ENCODE measurements at regions not wholly inside any gene's neighbourhood (a gene's known extent, or its start where the extent isn't known, plus 50 kb on each side); places are given as distances from the start of the nearest gene placed in this dataset.

DNA sequence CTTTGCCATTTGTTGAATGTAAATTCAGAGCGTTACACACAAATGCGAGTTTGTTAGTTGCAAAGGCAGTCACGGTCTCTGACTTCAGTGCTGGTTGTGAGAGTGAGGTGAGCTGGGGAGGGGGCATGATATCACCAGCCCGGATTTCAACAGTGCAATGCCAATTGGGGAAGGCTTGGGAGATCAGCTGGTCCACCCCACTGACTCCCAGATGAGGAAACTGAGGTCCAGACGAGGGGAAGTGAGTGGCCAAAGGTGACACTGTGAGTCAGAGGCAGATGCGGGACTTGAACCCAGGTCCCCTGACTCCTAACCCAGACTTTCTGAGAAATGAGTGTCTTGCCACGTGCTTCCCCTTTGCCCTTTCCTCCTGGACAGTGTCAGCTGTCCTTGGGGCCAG is 62.1 kb downstream of the CEBPB start:
- no peak overlapping the region for H3K4me2 ChIP-seq (ENCODE audit: low read depth, low read length, poor library complexity, severe bottlenecking)
- H3K36me3 ChIP-seq (ENCODE audit: low read length): no peaks in the 10 kb centered on the region
- H3K9ac ChIP-seq (ENCODE audit: low read length): no peak overlapping the region
- H3K9me2 ChIP-seq (replicated peaks; ENCODE audit: insufficient read depth, low read length): no peaks in the 10 kb centered on the region
- no peak overlapping the region for H3K4me3 ChIP-seq (ENCODE audit: insufficient read depth, low read length, poor library complexity, severe bottlenecking)
- H3K79me2 ChIP-seq (ENCODE audit: insufficient read depth, low read length): no peaks in the 10 kb centered on the region
- H3K27ac ChIP-seq (ENCODE audit: low read depth, low read length): no peak overlapping the region
- H2AFZ ChIP-seq (ENCODE audit: low read depth, low read length, severe bottlenecking): no peak overlapping the region
- no peaks in the 10 kb centered on the region for H3K9me3 ChIP-seq (ENCODE audit: insufficient read depth, low read length)
- H4K20me1 ChIP-seq (ENCODE audit: low read depth, low read length): no peaks in the 10 kb centered on the region
- H3F3A ChIP-seq (ENCODE audit: insufficient read depth): no peaks in the 10 kb centered on the region
- H3K27me3 ChIP-seq (ENCODE audit: low read length): no peaks in the 10 kb centered on the region
- TF ChIP-seq, protein P1, sequence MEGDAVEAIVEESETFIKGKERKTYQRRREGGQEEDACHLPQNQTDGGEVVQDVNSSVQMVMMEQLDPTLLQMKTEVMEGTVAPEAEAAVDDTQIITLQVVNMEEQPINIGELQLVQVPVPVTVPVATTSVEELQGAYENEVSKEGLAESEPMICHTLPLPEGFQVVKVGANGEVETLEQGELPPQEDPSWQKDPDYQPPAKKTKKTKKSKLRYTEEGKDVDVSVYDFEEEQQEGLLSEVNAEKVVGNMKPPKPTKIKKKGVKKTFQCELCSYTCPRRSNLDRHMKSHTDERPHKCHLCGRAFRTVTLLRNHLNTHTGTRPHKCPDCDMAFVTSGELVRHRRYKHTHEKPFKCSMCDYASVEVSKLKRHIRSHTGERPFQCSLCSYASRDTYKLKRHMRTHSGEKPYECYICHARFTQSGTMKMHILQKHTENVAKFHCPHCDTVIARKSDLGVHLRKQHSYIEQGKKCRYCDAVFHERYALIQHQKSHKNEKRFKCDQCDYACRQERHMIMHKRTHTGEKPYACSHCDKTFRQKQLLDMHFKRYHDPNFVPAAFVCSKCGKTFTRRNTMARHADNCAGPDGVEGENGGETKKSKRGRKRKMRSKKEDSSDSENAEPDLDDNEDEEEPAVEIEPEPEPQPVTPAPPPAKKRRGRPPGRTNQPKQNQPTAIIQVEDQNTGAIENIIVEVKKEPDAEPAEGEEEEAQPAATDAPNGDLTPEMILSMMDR (IDR thresholded peaks at IDR 0.05; ENCODE audit: insufficient read depth, low read length, poor library complexity, severe bottlenecking): no peak
- TF ChIP-seq EZH2phosphoT487 (conservative IDR thresholded peaks at IDR 0.05; ENCODE audit: low read length): no peak

DNA sequence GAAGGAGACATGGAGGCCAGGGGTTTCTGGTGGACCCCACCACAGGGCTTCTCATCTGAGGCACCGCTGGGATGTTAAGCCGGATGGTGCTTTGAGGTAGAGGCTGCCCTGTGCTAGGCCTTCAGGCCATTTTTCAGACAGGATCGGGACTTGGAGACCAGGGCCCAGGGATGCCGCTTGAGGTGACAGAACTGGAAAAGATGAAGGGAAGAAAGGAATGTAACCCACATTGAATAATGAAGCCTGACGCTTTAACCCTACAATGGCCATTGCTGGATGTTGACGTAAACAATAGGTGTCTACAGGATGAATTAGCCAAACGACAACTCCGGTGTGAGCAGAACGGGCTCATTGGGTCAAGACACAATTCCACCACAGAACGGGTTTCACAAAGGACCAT is 62.5 kb downstream of the CEBPB start:
- Histone ChIP-seq H3K9ac (ENCODE audit: low read length) (no peak overlapping the region), H3K4me2 (ENCODE audit: low read depth, low read length, poor library complexity, severe bottlenecking) (no peak overlapping the region)

DNA sequence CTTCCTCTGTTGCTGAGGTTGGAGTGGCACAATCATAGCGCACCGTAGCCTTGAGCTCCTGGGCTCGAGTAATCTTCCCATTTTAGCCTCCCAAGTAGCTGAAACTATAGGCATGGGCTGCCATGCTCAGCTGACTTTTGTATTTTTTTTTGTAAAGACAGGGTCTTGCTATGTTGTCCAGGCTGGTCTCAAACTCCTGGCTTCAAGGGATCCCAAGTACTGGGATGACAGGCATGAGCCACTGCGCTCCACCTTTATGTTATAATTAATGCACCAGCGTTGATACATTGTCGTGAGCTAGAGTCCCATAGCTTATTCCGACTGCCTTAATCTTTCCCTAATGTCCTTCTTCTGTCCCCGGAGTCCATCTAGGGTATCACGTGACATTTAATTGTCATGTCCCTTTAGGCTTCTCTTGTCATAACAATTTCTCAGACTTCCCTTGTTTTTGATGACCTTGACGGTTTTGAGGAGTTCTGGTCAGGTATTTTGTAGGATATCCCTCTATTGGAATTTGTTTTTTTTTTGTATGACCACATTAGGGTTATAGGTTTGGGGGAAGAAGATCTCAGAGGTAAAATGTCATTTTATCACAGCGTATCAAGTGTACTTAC is 63.9 kb downstream of the CEBPB start:
- H3K79me2 ChIP-seq (ENCODE audit: insufficient read depth, low read length): no peaks in the 10 kb centered on the region
- no peak overlapping the region for H3K27ac ChIP-seq (ENCODE audit: low read depth, low read length)
- no peaks in the 10 kb centered on the region for H3K9me2 ChIP-seq (replicated peaks; ENCODE audit: insufficient read depth, low read length)
- H3K4me3 ChIP-seq (ENCODE audit: insufficient read depth, low read length, poor library complexity, severe bottlenecking): no peak overlapping the region
- H2AFZ ChIP-seq (ENCODE audit: low read depth, low read length, severe bottlenecking): no peak overlapping the region
- TF ChIP-seq, protein P1 (IDR thresholded peaks at IDR 0.05; ENCODE audit: insufficient read depth, low read length, poor library complexity, severe bottlenecking): no peak
- no peak for TF ChIP-seq EZH2phosphoT487 (conservative IDR thresholded peaks at IDR 0.05; ENCODE audit: low read length)
- no peak overlapping the region for H3K9ac ChIP-seq (ENCODE audit: low read length)
- no peaks in the 10 kb centered on the region for H3F3A ChIP-seq (ENCODE audit: insufficient read depth)
- H3K9me3 ChIP-seq (ENCODE audit: insufficient read depth, low read length): no peaks in the 10 kb centered on the region
- H4K20me1 ChIP-seq (ENCODE audit: low read depth, low read length): no peaks in the 10 kb centered on the region
- H3K4me2 ChIP-seq (ENCODE audit: low read depth, low read length, poor library complexity, severe bottlenecking): no peak overlapping the region
- no peaks in the 10 kb centered on the region for H3K36me3 ChIP-seq (ENCODE audit: low read length)
- H3K27me3 ChIP-seq (ENCODE audit: low read length): no peaks in the 10 kb centered on the region

More for the DNA sequence above, 62.5 kb downstream of the CEBPB start:
- no peak for TF ChIP-seq EZH2phosphoT487 (conservative IDR thresholded peaks at IDR 0.05; ENCODE audit: low read length)
- TF ChIP-seq, protein P1 (IDR thresholded peaks at IDR 0.05; ENCODE audit: insufficient read depth, low read length, poor library complexity, severe bottlenecking): no peak
- Histone ChIP-seq H3K9me2 (replicated peaks; ENCODE audit: insufficient read depth, low read length) (no peaks in the 10 kb centered on the region), H3K9me3 (ENCODE audit: insufficient read depth, low read length) (no peaks in the 10 kb centered on the region), H3K27me3 (ENCODE audit: low read length) (no peaks in the 10 kb centered on the region), H3K4me3 (ENCODE audit: insufficient read depth, low read length, poor library complexity, severe bottlenecking) (no peak overlapping the region), H2AFZ (ENCODE audit: low read depth, low read length, severe bottlenecking) (no peak overlapping the region), H3K79me2 (ENCODE audit: insufficient read depth, low read length) (no peaks in the 10 kb centered on the region), H4K20me1 (ENCODE audit: low read depth, low read length) (no peaks in the 10 kb centered on the region), H3K36me3 (ENCODE audit: low read length) (no peaks in the 10 kb centered on the region), H3F3A (ENCODE audit: insufficient read depth) (no peaks in the 10 kb centered on the region), H3K27ac (ENCODE audit: low read depth, low read length) (no peak overlapping the region)

Measured in SU-DHL-6 (cell line).